ENCODE measurements at regions not wholly inside any gene's neighbourhood (a gene's known extent, or its start where the extent isn't known, plus 50 kb on each side); places are given as distances from the start of the nearest gene placed in this dataset.

DNA sequence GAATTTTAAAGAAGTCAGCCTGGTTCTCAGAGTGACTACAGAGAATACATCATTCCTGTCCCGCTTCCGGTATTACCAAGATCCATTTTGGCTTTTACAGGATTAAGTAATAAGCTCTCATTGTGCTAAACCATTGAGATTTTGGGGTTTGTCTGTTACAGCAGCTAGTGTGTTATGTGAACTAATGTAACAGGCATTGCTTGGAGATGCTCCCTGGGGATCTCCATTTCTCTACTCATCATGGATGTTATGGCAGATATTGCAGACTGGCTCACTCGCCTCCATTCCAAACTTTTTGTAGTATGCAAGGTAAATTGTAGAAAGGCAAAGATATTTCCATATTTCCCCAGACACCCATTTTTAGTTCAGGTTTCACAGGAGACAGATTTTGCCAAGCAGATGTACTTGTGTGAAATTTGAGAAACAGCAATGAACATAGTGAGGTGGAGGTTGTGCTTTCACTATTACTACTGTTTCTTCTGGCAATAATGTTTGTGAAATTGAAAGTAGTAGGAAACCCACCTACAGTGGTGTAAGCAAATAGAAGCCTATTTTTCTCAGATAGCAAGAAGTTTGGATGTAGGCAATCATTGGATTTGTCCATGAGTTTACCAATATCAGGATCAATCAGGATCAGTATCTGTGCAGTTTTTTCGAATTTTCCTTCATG, 177.1 kb upstream of the GALNT15 start:
- Histone ChIP-seq H3K9ac (ENCODE audit: low read depth in 2 of 2, low read length in 2 of 2) (no peak overlapping the region), H3K4me1 (no peaks in the 10 kb centered on the region), H3K4me3 (no peak overlapping the region), H3K27me3 (no peaks in the 10 kb centered on the region), H3K36me3 (no peaks in the 10 kb centered on the region), H3K9me3 (no peaks in the 10 kb centered on the region), H3K27ac (no peak overlapping the region)
- intact Hi-C loops (cut with DNase I) = no loop called here
- DNase-seq = no peak
- TF ChIP-seq, protein P1, sequence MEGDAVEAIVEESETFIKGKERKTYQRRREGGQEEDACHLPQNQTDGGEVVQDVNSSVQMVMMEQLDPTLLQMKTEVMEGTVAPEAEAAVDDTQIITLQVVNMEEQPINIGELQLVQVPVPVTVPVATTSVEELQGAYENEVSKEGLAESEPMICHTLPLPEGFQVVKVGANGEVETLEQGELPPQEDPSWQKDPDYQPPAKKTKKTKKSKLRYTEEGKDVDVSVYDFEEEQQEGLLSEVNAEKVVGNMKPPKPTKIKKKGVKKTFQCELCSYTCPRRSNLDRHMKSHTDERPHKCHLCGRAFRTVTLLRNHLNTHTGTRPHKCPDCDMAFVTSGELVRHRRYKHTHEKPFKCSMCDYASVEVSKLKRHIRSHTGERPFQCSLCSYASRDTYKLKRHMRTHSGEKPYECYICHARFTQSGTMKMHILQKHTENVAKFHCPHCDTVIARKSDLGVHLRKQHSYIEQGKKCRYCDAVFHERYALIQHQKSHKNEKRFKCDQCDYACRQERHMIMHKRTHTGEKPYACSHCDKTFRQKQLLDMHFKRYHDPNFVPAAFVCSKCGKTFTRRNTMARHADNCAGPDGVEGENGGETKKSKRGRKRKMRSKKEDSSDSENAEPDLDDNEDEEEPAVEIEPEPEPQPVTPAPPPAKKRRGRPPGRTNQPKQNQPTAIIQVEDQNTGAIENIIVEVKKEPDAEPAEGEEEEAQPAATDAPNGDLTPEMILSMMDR (IDR thresholded peaks at IDR 0.05) = no peak

DNA sequence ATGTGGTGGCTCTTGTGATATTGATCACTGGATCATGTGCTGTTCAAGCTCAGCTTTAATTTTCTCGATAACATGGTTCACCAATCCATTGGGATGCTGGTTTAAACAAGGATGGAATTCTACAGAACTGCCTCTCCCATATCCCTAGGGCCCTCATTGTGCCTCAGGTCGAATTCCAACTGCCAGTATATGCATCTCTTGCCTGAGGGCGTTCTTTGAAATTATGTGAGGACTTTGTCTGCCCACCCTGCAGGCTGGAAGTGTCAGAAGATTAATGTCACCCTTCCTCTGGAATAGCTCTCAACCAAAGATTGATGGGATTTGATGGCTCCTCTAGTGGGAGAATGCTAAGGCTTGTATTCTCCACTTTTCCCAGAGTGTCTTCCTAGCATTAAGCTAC, 175.6 kb upstream of the GALNT15 start:
- no peaks in the 10 kb centered on the region for H3K36me3 ChIP-seq
- H3K9me3 ChIP-seq = no peaks in the 10 kb centered on the region
- no peaks in the 10 kb centered on the region for H3K4me1 ChIP-seq
- no peaks in the 10 kb centered on the region for H3K27me3 ChIP-seq
- no peak overlapping the region for H3K4me3 ChIP-seq
- no peak overlapping the region for H3K27ac ChIP-seq
- intact Hi-C loops (cut with DNase I) = no loop called here
- no peak overlapping the region for H3K9ac ChIP-seq (ENCODE audit: low read depth in 2 of 2, low read length in 2 of 2)
- TF ChIP-seq, protein P1 (IDR thresholded peaks at IDR 0.05) = no peak
- no peak for DNase-seq

DNA sequence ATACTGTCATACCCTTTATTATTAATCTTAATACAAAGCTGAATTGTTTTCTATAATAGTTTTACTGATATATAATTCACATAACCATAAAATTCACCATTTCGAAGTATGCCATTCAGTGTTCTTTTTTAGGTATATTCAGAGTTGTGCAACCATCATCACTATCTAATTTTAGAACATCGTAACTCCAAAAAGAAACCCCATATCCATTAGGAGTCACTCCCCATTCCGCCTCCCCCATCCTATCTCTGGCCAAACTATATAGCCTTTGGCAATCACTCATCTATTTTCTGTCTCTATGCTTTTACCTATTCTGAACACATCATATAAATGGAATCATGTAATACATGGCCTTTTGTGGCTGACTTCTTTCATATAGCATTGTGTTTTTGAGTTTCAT, 169.7 kb upstream of the GALNT15 start:
- Histone ChIP-seq H3K9me3 (no peaks in the 10 kb centered on the region), H3K36me3 (no peaks in the 10 kb centered on the region), H3K27ac (no peak overlapping the region), H3K4me1 (no peaks in the 10 kb centered on the region), H3K27me3 (no peaks in the 10 kb centered on the region), H3K9ac (ENCODE audit: low read depth in 2 of 2, low read length in 2 of 2) (no peak overlapping the region), H3K4me3 (no peak overlapping the region)
- DNase-seq = no peak
- TF ChIP-seq, protein P1 (IDR thresholded peaks at IDR 0.05) = no peak
- intact Hi-C loops (cut with DNase I) = no loop called here

DNA sequence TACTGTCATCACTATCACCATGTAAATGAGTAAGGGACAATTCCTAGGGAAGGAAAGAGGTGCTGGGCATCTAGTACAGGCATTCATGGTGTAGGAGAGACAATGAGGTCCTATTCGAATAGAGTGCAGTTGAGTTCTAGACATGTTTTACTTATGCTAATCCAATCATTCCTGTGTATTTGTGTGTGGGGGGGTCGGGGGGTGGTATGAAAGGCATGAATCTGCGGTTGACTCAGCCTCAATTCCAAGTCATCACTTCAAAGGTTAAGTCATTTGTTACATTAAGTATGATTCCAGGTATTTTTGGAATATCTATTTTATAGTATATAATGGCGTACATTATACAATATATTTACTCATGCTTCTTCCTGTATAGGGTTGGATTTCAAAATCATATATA, 163.1 kb upstream of the GALNT15 start:
- intact Hi-C loops (cut with DNase I) = no loop called here

DNA sequence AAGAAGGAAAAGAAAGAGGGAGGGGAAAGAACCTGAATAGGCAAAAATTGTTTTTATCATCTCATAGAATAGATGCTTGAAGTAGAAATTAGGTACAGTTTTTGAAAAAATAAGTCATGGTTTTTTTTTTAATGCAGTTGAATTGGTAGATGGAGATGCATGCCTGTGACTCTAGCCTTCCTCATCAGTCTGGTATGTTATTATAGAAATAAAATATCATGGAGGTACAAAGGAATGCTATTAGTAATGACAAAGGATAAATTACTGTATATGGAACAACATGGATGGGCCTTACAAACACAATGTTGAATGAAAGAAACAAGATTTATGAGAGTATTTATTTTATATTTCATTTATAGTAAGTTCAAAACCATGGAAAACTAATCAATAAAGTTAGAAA, 162.4 kb upstream of the GALNT15 start:
- Histone ChIP-seq H3K36me3 (no peaks in the 10 kb centered on the region), H3K9ac (ENCODE audit: low read depth in 2 of 2, low read length in 2 of 2) (no peak overlapping the region), H3K4me1 (no peaks in the 10 kb centered on the region), H3K27me3 (no peaks in the 10 kb centered on the region), H3K27ac (no peak overlapping the region), H3K9me3 (no peaks in the 10 kb centered on the region), H3K4me3 (no peak overlapping the region)
- intact Hi-C loops (cut with DNase I) = no loop called here
- TF ChIP-seq, protein P1 (IDR thresholded peaks at IDR 0.05) = no peak
- DNase-seq = no peak

More for the DNA sequence above, 163.1 kb upstream of the GALNT15 start:
- no peaks in the 10 kb centered on the region for H3K4me1 ChIP-seq
- no peaks in the 10 kb centered on the region for H3K36me3 ChIP-seq
- DNase-seq = no peak
- H3K27me3 ChIP-seq = no peaks in the 10 kb centered on the region
- no peak overlapping the region for H3K27ac ChIP-seq
- no peak overlapping the region for H3K4me3 ChIP-seq
- H3K9ac ChIP-seq (ENCODE audit: low read depth in 2 of 2, low read length in 2 of 2) = no peak overlapping the region
- H3K9me3 ChIP-seq = no peaks in the 10 kb centered on the region
- TF ChIP-seq, protein P1 (IDR thresholded peaks at IDR 0.05) = no peak

Measured in colonic mucosa (tissue), 4 donors.